GM12878 (cell line): ENCODE measurements at regions not wholly inside any gene's neighbourhood (a gene's known extent, or its start where the extent isn't known, plus 50 kb on each side); places are given as distances from the start of the nearest gene placed in this dataset.

Experiments
- ATAC-seq: fragments of 200-7000 bp; cut with Tn5 transposase; 3 replicates; pipeline ENCODE4 v1.9.1; 2020; ENCODE audit warnings: mild to moderate bottlenecking, moderate library complexity
- BruUV-seq: library from RNA; stranded (reverse); fragments of 400-500 nt; replicated peaks from 2 replicates; lab custom pipeline; 2021; lab: Mats Ljungman, UMichigan
- CTCF ChIA-PET: fragments of 300-600 bp; sonication (Branson Sonifier 250); formaldehyde crosslinking; extraction: SDS; loops from one replicate; lab custom pipeline; 2021; ENCODE audit warnings: inconsistent platforms; lab: Yijun Ruan, JAX
- POLR2A ChIA-PET: fragments of 350-600 bp; formaldehyde crosslinking; extraction: SDS; loops from one replicate; lab custom pipeline; 2021; ENCODE audit warnings: inconsistent platforms; lab: Charles Lee
- RAD21 ChIA-PET: fragments of 300-600 bp; sonication (Branson Sonifier 250); formaldehyde crosslinking; loops from one replicate; lab custom pipeline; 2023; ENCODE audit warnings: antibody characterized with exemption; ENCODE audit not compliant: unreplicated experiment; lab: Charles Lee
- SMC1A ChIA-PET: fragments of 300-600 bp; sonication (Branson Sonifier 250); formaldehyde crosslinking; loops from one replicate; lab custom pipeline; 2023; ENCODE audit not compliant: unreplicated experiment, uncharacterized antibody; lab: Charles Lee
- DNase-seq: peaks from one replicate; pipeline ENCODE4 v3.0.0-alpha.2; 2011; ENCODE audit warnings: low read depth, low spot score
- FAIRE-seq: peaks from 3 replicates; lab custom pipeline; 2011; peaks lifted over from hg19 to GRCh38; lab: Jason Lieb, UNC
- H2AFZ ChIP-seq: 2 replicates; pipeline ENCODE4 v1.6.0; 2011; ENCODE audit warnings: low read depth, low read length, control low read depth; ENCODE audit not compliant: control insufficient read depth
- H3K27ac ChIP-seq: 2 replicates; pipeline ENCODE4 v1.5.1; 2011; ENCODE audit warnings: control low read depth; ENCODE audit not compliant: control insufficient read depth, insufficient read depth
- H3K27me3 ChIP-seq, 2 experiments: replicated peaks in 1 of 2; 2 replicates each; pipeline versions ENCODE4 v1.6.0 to v1.6.1; 2011; ENCODE audit warnings: low read length in 1 of 2; ENCODE audit not compliant: control insufficient read depth in 2 of 2, insufficient read depth in 2 of 2
- H3K36me3 ChIP-seq, 2 experiments: 2 replicates each; pipeline ENCODE4 v1.5.1; 2011; ENCODE audit warnings: low read length in 1 of 2; ENCODE audit not compliant: control insufficient read depth in 2 of 2, insufficient read depth in 2 of 2
- H3K4me1 ChIP-seq: 2 replicates; pipeline ENCODE4 v1.6.1; 2011; ENCODE audit warnings: mild to moderate bottlenecking, low read length, moderate library complexity, mixed read lengths; ENCODE audit not compliant: control insufficient read depth, insufficient read depth
- H3K4me2 ChIP-seq: 2 replicates; pipeline ENCODE4 v1.6.0; 2011; ENCODE audit warnings: control low read depth; ENCODE audit not compliant: control insufficient read depth, insufficient read depth
- H3K4me3 ChIP-seq: fragments of 200-600 bp; sonication (generic); 2 replicates; pipeline ENCODE4 v1.5.1; 2016
- H3K79me2 ChIP-seq: 2 replicates; pipeline ENCODE4 v1.6.0; 2011; ENCODE audit warnings: low read length; ENCODE audit not compliant: control insufficient read depth, insufficient read depth
- H3K9ac ChIP-seq: 2 replicates; pipeline ENCODE4 v1.8.0; 2011; ENCODE audit warnings: low read length, control low read depth, mixed read lengths; ENCODE audit not compliant: control insufficient read depth, insufficient read depth
- H3K9me3 ChIP-seq: replicated peaks from 3 replicates; pipeline ENCODE4 v1.5.1; 2011; ENCODE audit warnings: mild to moderate bottlenecking, low read length; ENCODE audit not compliant: control insufficient read depth, insufficient read depth
- H4K20me1 ChIP-seq: 2 replicates; pipeline ENCODE4 v1.6.0; 2011; ENCODE audit not compliant: control insufficient read depth, insufficient read depth
- CBX3 ChIP-seq: fragments of 200-600 bp; sonication (generic); IDR thresholded peaks from 2 replicates; pipeline ENCODE4 v1.6.1; 2016; ENCODE audit warnings: low read depth, borderline replicate concordance
- CHD4 ChIP-seq: fragments of 200-600 bp; sonication (generic); IDR thresholded peaks from 2 replicates; pipeline ENCODE4 v1.6.1; 2016; ENCODE audit warnings: mild to moderate bottlenecking
- ETV6 ChIP-seq, 2 experiments: fragments of 450-650 bp in 1 of 2; IDR thresholded peaks in 1 of 2; conservative IDR thresholded peaks in 1 of 2; 2 replicates each; pipeline ENCODE4 v1.6.1; 2014; ENCODE audit warnings: antibody characterized with exemption in 1 of 2, borderline replicate concordance in 1 of 2, low read depth in 1 of 2, mild to moderate bottlenecking in 1 of 2, moderate library complexity in 1 of 2
- EZH2 ChIP-seq: IDR thresholded peaks from 2 replicates; pipeline ENCODE4 v1.6.1; 2012; ENCODE audit warnings: low read depth, mild to moderate bottlenecking, control low read depth, inconsistent platforms, low read length, borderline replicate concordance; ENCODE audit not compliant: control insufficient read depth
- FOS ChIP-seq: IDR thresholded peaks from 3 replicates; pipeline ENCODE4 v1.6.1; 2011; ENCODE audit warnings: borderline replicate concordance; ENCODE audit not compliant: insufficient read length; ENCODE audit errors: extremely low read depth
- JUNB ChIP-seq: IDR thresholded peaks from 2 replicates; pipeline ENCODE4 v1.6.1; 2016; ENCODE audit warnings: antibody characterized with exemption, mild to moderate bottlenecking
- MXI1 ChIP-seq: fragments of 150-350 bp; IDR thresholded peaks from 2 replicates; pipeline ENCODE4 v1.6.1; 2011; ENCODE audit warnings: low read depth, mild to moderate bottlenecking, inconsistent platforms, low read length, improper control_type of control experiment
- NBN ChIP-seq: fragments of 450-650 bp; IDR thresholded peaks from 2 replicates; pipeline ENCODE4 v1.6.1; 2016
- NFYA ChIP-seq: IDR thresholded peaks from 2 replicates; pipeline ENCODE4 v1.6.1; 2011; ENCODE audit warnings: low read depth, mild to moderate bottlenecking, low read length, improper control_type of control experiment, borderline replicate concordance
- NR2C2 ChIP-seq: IDR thresholded peaks from 2 replicates; pipeline ENCODE4 v1.6.1; 2011; ENCODE audit warnings: borderline replicate concordance, low read depth; ENCODE audit not compliant: control insufficient read depth, insufficient read length
- NRF1 ChIP-seq: conservative IDR thresholded peaks from 2 replicates; pipeline ENCODE4 v1.6.1; 2011; ENCODE audit warnings: mild to moderate bottlenecking, low read depth, low read length, improper control_type of control experiment
- RAD51 ChIP-seq: fragments of 450-650 bp; IDR thresholded peaks from 2 replicates; pipeline ENCODE4 v1.6.1; 2016; ENCODE audit warnings: moderate library complexity, mild to moderate bottlenecking, inconsistent platforms
- RB1 ChIP-seq: fragments of 450-650 bp; formaldehyde crosslinking; IDR thresholded peaks from 2 replicates; pipeline ENCODE4 v1.6.1; 2017; ENCODE audit warnings: mild to moderate bottlenecking, borderline replicate concordance
- SREBF1 ChIP-seq: IDR thresholded peaks from 2 replicates; pipeline ENCODE4 v1.6.1; 2012; ENCODE audit warnings: mild to moderate bottlenecking, low read length
- ZNF207 ChIP-seq: fragments of 450-650 bp; IDR thresholded peaks from 2 replicates; pipeline ENCODE4 v1.6.1; 2014; ENCODE audit warnings: antibody characterized with exemption, mild to moderate bottlenecking, borderline replicate concordance
- WGBS: methylation state at CpG from one replicate; pipeline ENCODE4 v1.1.6; 2016; ENCODE audit warnings: low lambda C conversion rate; ENCODE audit not compliant: insufficient replicate concordance, insufficient coverage; ENCODE audit errors: missing lambda C conversion rate; 5-methylcytosine and 5-hydroxymethylcytosine counted together
- in situ Hi-C: fragments of 300-500 bp; cut with MboI; formaldehyde crosslinking; loops from 9 replicates; pipeline ENCODE4 v1.14.3; 2018; ENCODE audit warnings: mixed read lengths
- intact Hi-C: fragments of 100-400 bp; cut with micrococcal nuclease; formaldehyde crosslinking; loops from one replicate; pipeline ENCODE4 v1.14.2; 2022; ENCODE audit not compliant: unreplicated experiment
- TF ChIP-seq, protein P1 (sequence below): fragments of 450-650 bp; IDR thresholded peaks from 2 replicates; pipeline ENCODE4 v1.6.1; 2017; ENCODE audit warnings: mild to moderate bottlenecking, moderate library complexity

GRCh38 chr1:213899413-213899812 lies 88.4 kb upstream of the PROX1 start:
- FAIRE-seq (no peak), ATAC-seq (no peak), DNase-seq (no peak)
- ChIA-PET SMC1A (interaction anchor here (0.7 kb wide), 1 partner anchor 12 kb away, joined by 3 read pairs; no protein-coding TSS in a partner anchor), RAD21 (no interaction called here), POLR2A (no interaction called here), CTCF (no interaction called here)
- no peak overlapping the region for H2AFZ ChIP-seq
- H3K27me3 ChIP-seq = no peaks in the 10 kb centered on the region
- H3K9ac ChIP-seq = no peak overlapping the region
- no TSS peak for BruUV-seq
- no peak overlapping the region for H3K27ac ChIP-seq
- H3K9me3 ChIP-seq = no peaks in the 10 kb centered on the region
- intact Hi-C loops = no loop called here
- no peak overlapping the region for H3K4me3 ChIP-seq
- TF ChIP-seq FOS (no peak), NFYA (no peak), RB1 (no peak), SREBF1 (no peak), CHD4 (no peak), NRF1 (no peak), ZNF207 (no peak), EZH2 (no peak), CBX3 (no peak), NR2C2 (no peak), RAD51 (no peak), ETV6 (conservative IDR thresholded peaks at IDR 0.05 in 1 of 2, IDR thresholded peaks at IDR 0.05 in 1 of 2; ENCODE audit: borderline replicate concordance in 1 of 2, low read depth in 1 of 2) (no peak), NBN (no peak), MXI1 (no peak), JUNB (no peak)
- TF ChIP-seq, protein P1, sequence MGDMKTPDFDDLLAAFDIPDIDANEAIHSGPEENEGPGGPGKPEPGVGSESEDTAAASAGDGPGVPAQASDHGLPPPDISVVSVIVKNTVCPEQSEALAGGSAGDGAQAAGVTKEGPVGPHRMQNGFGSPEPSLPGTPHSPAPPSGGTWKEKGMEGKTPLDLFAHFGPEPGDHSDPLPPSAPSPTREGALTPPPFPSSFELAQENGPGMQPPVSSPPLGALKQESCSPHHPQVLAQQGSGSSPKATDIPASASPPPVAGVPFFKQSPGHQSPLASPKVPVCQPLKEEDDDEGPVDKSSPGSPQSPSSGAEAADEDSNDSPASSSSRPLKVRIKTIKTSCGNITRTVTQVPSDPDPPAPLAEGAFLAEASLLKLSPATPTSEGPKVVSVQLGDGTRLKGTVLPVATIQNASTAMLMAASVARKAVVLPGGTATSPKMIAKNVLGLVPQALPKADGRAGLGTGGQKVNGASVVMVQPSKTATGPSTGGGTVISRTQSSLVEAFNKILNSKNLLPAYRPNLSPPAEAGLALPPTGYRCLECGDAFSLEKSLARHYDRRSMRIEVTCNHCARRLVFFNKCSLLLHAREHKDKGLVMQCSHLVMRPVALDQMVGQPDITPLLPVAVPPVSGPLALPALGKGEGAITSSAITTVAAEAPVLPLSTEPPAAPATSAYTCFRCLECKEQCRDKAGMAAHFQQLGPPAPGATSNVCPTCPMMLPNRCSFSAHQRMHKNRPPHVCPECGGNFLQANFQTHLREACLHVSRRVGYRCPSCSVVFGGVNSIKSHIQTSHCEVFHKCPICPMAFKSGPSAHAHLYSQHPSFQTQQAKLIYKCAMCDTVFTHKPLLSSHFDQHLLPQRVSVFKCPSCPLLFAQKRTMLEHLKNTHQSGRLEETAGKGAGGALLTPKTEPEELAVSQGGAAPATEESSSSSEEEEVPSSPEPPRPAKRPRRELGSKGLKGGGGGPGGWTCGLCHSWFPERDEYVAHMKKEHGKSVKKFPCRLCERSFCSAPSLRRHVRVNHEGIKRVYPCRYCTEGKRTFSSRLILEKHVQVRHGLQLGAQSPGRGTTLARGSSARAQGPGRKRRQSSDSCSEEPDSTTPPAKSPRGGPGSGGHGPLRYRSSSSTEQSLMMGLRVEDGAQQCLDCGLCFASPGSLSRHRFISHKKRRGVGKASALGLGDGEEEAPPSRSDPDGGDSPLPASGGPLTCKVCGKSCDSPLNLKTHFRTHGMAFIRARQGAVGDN = no peak
- WGBS = 16% methylated on average over 4 of the region's 4 CpGs
- H4K20me1 ChIP-seq = no peaks in the 10 kb centered on the region
- no peaks in the 10 kb centered on the region for H3K4me1 ChIP-seq
- no peaks in the 10 kb centered on the region for H3K79me2 ChIP-seq
- in situ Hi-C loops = no loop called here
- no peaks in the 10 kb centered on the region for H3K36me3 ChIP-seq
- no peak overlapping the region for H3K4me2 ChIP-seq
